COLO668 (cell line): ENCODE measurements at regions not wholly inside any gene's neighbourhood (a gene's known extent, or its start where the extent isn't known, plus 50 kb on each side); places are given as distances from the start of the nearest gene placed in this dataset.

Experiments used
- DNase-seq: peaks from one replicate; lab custom pipeline; 2025; ENCODE audit not compliant: unreplicated experiment; lab: John Stamatoyannopoulos, UW

DNA sequence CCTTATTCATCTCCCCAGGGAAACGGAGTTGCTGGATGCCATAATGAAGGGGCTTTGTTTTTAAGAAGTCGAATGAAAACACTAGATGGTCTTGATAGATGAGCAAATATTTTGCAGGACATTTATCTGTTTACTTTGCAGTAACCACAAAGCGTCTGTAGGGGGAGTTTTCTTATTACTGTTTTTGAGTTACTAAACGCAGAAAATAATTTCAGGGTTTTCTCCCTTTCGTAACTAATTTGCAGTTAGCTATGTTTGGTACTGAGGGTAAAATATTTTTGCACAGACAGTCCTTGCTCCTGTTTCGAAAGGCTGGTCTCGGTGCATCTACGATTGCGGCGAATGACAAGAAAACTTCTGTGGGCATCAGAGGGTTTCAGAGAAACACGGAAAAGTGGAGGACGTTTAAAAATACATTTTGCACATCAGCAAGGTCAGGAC lies 505.6 kb upstream of the MKI67 start:
- DNase-seq: no peak

DNA sequence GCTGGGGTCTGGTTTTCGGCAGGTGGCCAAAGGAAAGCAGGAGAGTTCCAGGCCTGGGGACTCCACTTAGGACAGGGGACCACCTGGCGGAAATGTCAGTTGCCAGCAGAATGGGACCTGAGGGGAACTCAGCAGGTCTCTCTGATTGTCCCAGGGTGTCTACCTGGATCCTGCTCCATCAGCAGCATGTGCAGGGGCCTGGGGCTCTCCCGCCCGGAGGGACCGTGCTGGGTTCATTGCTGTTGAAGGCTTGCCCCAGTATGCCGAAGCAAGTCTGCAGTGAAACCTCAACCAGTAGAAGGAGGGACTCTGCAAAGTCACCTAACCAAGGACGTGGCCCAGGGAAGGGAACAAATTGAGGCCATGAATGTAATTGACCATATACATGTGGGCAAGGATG lies 506.5 kb upstream of the MKI67 start:
- no peak for DNase-seq

GRCh38 chr10:128633864-128634540 lies 507.8 kb upstream of the MKI67 start:
- no peak for DNase-seq

DNA sequence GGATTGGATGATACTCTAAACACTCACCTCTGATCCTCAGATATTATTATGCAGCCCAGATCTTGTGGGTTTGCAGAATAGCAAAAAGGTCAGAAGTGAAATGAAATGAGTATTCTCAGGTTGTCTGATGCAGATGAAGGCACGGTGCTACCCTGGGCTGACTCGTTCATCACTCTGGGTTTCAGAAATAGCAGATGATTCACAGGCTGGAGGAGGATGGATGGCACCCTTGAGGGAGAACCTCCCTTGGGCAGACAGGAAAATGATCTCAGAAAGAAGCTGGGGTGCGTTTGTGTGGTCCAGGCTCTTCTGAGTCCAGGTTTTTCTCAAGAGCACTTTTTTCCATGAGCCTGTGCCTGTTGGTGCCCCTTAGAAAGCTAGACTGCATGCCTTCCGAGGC lies 515.8 kb upstream of the MKI67 start:
- DNase-seq: no peak

DNA sequence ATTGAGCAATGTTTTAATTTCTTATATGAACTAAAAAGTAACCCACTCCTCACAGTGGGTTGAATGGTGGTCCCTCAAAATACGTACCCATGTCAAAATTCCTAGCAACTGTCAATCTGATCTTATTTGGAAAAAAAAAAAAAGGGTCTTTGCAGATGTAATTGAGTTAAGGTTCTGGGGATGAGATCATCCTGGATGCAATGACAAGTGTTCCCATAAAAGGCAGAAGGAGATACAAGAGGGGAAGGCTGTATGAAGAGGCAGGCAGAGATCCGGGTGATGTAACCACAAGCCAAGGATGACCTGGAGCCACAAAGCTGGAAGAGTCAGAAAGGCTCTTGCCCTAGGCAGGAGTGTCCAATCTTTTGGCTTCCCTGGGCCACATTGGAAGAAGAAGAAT lies 516.3 kb upstream of the MKI67 start:
- no peak for DNase-seq

GRCh38 chr10:128643658-128644057 lies 517.4 kb upstream of the MKI67 start:
- no peak for DNase-seq

- no peak for DNase-seq
These were observed 519.3 kb upstream of the MKI67 start for GRCh38 chr10:128645486-128645885.

DNA sequence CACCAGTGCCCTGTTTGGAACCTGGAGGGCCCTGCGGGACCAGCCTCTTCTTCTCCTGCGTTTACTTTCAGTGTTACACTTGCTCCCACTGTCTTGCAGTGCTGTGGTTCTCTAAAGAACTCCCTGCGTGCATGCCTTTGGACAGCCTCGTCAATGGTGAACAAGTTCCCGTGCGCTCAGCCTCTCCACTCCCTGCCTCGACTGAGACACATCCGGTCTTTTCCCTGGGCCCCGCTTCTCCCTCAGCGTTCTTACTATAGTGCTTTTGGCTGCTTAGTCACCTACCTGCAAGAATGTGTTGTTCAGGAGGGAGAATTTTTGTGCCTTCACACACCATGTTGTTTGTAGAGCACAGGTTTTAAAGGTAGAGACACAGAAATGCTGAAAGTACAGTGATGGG lies 520.7 kb upstream of the MKI67 start:
- no peak for DNase-seq

- DNase-seq: no peak
These were observed 531.3 kb upstream of the MKI67 start for GRCh38 chr10:128657548-128657947.

DNA sequence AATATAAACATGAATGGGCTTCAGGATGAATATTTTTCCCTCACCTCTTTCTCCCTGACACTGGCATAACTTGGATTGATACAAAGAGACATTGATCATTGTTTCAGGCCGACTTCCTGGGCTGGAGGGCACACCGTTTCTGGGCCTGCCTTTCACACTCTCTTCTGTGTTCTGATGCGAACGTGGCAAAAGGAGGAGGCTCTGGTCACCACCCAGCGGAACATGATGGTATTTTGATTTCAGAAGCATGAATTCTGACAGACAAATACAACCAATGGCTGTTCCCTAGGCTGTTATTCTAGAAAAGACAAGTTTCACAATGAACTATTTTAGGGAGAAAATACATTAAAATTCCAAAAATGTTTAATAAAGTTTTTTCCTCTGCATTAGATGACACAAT lies 534.5 kb upstream of the MKI67 start:
- DNase-seq: no peak

GRCh38 chr10:128661404-128662197 lies 535.4 kb upstream of the MKI67 start:
- DNase-seq: no peak

DNA sequence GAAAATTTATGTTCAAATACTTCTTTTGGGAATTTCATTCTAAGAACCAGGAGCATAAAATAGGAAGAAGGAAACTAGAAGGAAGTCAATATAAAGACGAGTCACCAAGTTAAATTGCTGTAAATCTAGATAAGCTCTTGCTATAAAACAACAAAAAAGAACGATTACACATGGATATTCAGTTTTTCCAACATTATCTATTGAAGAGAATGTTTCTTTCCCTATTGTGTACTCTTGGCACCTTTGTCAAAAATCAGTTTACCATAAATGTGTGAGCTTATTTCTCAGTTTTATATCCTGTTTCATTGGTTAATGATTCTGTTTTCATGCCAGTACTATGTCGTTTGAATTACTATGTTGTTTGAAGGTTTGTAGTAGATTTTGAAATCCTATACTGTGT lies 536.3 kb upstream of the MKI67 start:
- DNase-seq: no peak

- no peak for DNase-seq
These were observed 538.5 kb upstream of the MKI67 start for GRCh38 chr10:128664729-128665128.

GRCh38 chr10:128675405-128675804 lies 549.2 kb upstream of the MKI67 start:
- DNase-seq: no peak

DNA sequence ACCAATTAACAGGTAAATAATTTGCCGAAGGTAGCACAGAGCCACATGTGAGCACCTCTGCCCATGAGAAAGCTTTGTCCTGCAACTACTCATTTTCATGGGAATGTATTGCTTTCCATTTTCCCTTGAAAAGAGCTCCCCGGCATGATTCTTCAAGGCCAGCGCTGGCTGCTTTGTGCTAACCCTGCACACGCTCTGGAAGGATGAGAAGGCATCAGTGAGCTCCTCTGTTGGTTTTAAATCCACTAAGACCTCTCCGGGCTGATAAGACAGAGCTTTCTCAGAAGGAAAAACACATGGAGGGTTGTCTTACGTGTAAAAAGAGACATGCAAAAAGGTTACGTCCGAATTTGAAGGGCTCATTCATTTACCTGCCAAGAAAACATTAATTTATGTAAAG lies 553.9 kb upstream of the MKI67 start:
- no peak for DNase-seq

DNA sequence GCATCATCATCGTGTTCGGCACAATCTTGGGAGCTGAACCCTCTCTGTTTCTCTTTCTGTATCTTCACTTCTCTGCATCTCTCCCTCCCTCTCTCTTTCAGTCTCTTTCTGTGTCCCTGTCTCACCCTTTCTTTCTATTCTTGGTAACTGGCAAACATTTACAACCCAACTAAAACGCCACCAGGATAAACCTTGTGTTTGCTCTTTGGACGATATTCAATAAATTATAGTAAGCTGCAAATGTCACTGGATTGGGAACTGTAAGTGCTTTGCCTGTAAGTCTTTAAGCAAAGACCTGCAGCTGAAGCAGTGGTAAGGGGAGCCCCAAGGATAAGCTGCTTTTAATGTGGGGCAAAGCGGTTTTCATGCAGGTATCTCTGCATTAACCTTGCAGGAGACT lies 558.0 kb upstream of the MKI67 start:
- DNase-seq: no peak

- DNase-seq: no peak
These were observed 560.5 kb upstream of the MKI67 start for GRCh38 chr10:128686630-128687278.

- DNase-seq: no peak
These were observed 561.2 kb upstream of the MKI67 start for GRCh38 chr10:128687408-128687807.

- DNase-seq: no peak
These were observed 561.8 kb upstream of the MKI67 start for GRCh38 chr10:128687927-128688549.

GRCh38 chr10:128689667-128690066 lies 563.4 kb upstream of the MKI67 start:
- no peak for DNase-seq

DNA sequence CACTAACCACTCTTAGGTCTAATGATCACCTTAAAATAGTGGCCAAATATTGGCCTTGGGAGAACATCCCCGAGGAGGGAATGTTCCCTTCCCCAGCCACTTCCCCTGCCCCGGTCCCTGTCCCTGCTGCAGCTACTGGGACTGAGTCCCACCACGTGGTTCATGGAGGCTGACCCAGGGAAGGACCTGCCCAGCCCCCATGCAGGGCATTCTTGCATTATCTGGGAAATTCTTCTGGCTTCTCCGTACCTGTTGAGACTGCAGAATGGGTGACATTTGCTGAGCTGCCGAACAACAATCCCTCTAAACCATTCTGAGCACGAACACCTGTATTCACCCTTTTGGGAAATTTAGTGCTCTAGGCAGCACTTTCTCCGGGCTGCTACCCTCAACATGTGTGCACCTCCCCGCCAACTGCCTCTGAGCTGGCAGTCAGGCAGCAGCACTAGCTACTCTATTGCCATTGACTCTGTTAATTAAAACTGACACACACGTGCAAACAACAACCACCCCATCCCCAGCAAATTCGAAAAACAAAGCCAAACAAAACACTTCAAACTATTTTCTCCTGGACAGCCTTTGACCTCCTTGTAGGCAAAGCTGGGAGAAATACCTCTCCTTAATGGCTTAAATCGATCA lies 567.4 kb upstream of the MKI67 start:
- no peak for DNase-seq
